ENCODE measurements at regions not wholly inside any gene's neighbourhood (a gene's known extent, or its start where the extent isn't known, plus 50 kb on each side); places are given as distances from the start of the nearest gene placed in this dataset.

DNA sequence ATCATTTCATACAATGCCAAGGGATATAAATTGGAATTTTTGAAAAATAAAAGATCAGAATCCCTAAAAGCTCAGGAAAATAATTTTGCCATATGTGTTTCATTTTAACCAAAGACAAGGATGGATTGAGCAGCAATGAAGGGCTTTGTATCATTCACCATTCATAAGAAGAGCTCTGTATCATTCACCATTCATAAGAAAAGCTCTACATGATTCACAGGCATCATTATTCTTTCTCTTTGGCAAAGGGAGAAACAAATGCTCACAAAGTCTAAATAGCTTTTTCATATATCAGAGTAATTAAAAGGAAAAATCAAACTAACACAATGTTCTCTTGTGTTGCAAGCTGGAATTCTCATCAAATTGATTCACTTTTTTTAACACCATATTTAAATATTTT is 169.1 kb upstream of the MC4R start:
- TF ChIP-seq CTCF (IDR thresholded peaks at IDR 0.05) (no peak), POLR2A (IDR thresholded peaks at IDR 0.05) (no peak)
